Panc1 (cell line): ENCODE measurements at regions not wholly inside any gene's neighbourhood (a gene's known extent, or its start where the extent isn't known, plus 50 kb on each side); places are given as distances from the start of the nearest gene placed in this dataset.

ENCODE experiments used
- ATAC-seq: fragments of 200-7000 bp; cut with Tn5 transposase; 2 replicates; pipeline ENCODE4 v1.9.1; 2020; ENCODE audit warnings: mild to moderate bottlenecking, moderate library complexity
- BruUV-seq: library from RNA; stranded (reverse); fragments of 400-500 nt; replicated peaks from 2 replicates; lab custom pipeline; 2021; lab: Mats Ljungman, UMichigan
- CTCF ChIA-PET: fragments of 300-600 bp; sonication (Branson Sonifier 250); formaldehyde crosslinking; loops from one replicate; lab custom pipeline; 2022; ENCODE audit warnings: antibody characterized with exemption; lab: Charles Lee
- POLR2A ChIA-PET: fragments of 300-600 bp; sonication (Branson Sonifier 250); formaldehyde crosslinking; loops from one replicate; lab custom pipeline; 2022; ENCODE audit warnings: antibody characterized with exemption; lab: Charles Lee
- DNase-seq: peaks from one replicate; pipeline ENCODE4 v3.0.0-alpha.2; 2010; ENCODE audit warnings: low read depth, low spot score
- H3K27ac ChIP-seq: 2 replicates; pipeline ENCODE4 v1.5.1; 2011; ENCODE audit warnings: mild to moderate bottlenecking, low read length, inconsistent platforms
- H3K27me3 ChIP-seq: fragments of 200-500 bp; sonication (Bioruptor generic); 2 replicates; pipeline ENCODE4 v1.6.0; 2014; ENCODE audit warnings: low read length, inconsistent platforms; ENCODE audit not compliant: control insufficient read depth, insufficient read depth
- H3K36me3 ChIP-seq: fragments of 200-500 bp; sonication (Bioruptor generic); 2 replicates; pipeline ENCODE4 v1.5.1; 2014; ENCODE audit warnings: inconsistent platforms, mild to moderate bottlenecking, low read length, moderate library complexity; ENCODE audit not compliant: control insufficient read depth, insufficient read depth
- H3K4me1 ChIP-seq: 2 replicates; pipeline ENCODE4 v1.5.1; 2011; ENCODE audit warnings: inconsistent platforms, mild to moderate bottlenecking, low read length, moderate library complexity; ENCODE audit not compliant: control insufficient read depth, insufficient read depth
- H3K4me3 ChIP-seq, 2 experiments: 2 replicates each; pipeline ENCODE4 v1.5.1; 2011 to 2012; ENCODE audit warnings: low read depth in 2 of 2, low read length in 2 of 2, mild to moderate bottlenecking in 2 of 2, inconsistent platforms in 1 of 2, moderate library complexity in 1 of 2
- H3K9me3 ChIP-seq: fragments of 200-500 bp; sonication (Bioruptor generic); 2 replicates; pipeline ENCODE4 v1.5.1; 2014; ENCODE audit warnings: low read depth, mild to moderate bottlenecking, inconsistent platforms, low read length, moderate library complexity; ENCODE audit not compliant: control insufficient read depth, insufficient read depth
- POLR2AphosphoS5 ChIP-seq: IDR thresholded peaks from 2 replicates; pipeline ENCODE4 v1.6.1; 2012; ENCODE audit warnings: mild to moderate bottlenecking, low read depth, low read length, moderate library complexity
- SIN3A ChIP-seq: IDR thresholded peaks from 2 replicates; pipeline ENCODE4 v1.6.1; 2012; ENCODE audit warnings: low read depth, mild to moderate bottlenecking, low read length, moderate library complexity, borderline replicate concordance; ENCODE audit not compliant: insufficient read depth
- TCF7L2 ChIP-seq: IDR thresholded peaks from 2 replicates; pipeline ENCODE4 v1.6.1; 2011; ENCODE audit warnings: mild to moderate bottlenecking, low read depth, low read length, inconsistent platforms
- in situ Hi-C: cut with HindIII; loops from 2 replicates; pipeline ENCODE4 v1.10.0; 2016; ENCODE audit warnings: low sequenced_read_pairs, low pct_unique_long_range_greater_than_20kb
- intact Hi-C: fragments of 100-400 bp; cut with micrococcal nuclease; formaldehyde crosslinking; loops from one replicate; pipeline ENCODE4 v1.10.0; 2022; ENCODE audit not compliant: unreplicated experiment
- TF ChIP-seq, protein P1 (sequence below): fragments of 450-650 bp; IDR thresholded peaks from 2 replicates; pipeline ENCODE4 v1.5.1; 2017; ENCODE audit warnings: mild to moderate bottlenecking
- TF ChIP-seq, protein P2 (sequence below), 2 experiments: IDR thresholded peaks; 2 replicates each; pipeline ENCODE4 v1.6.1; 2011 to 2012; ENCODE audit warnings: low read depth in 2 of 2, control low read depth in 1 of 2, low read length in 1 of 2, mild to moderate bottlenecking in 1 of 2, moderate library complexity in 1 of 2; ENCODE audit not compliant: insufficient read depth in 1 of 2

- Histone ChIP-seq H3K27ac (no peak overlapping the region), H3K36me3 (no peaks in the 10 kb centered on the region), H3K27me3 (no peaks in the 10 kb centered on the region), H3K4me3 (no peak overlapping the region), H3K4me1 (no peaks in the 10 kb centered on the region), H3K9me3 (no peaks in the 10 kb centered on the region; the same call in 1 of the 2 replicates)
- no TSS peak for BruUV-seq
- TF ChIP-seq, protein P1, sequence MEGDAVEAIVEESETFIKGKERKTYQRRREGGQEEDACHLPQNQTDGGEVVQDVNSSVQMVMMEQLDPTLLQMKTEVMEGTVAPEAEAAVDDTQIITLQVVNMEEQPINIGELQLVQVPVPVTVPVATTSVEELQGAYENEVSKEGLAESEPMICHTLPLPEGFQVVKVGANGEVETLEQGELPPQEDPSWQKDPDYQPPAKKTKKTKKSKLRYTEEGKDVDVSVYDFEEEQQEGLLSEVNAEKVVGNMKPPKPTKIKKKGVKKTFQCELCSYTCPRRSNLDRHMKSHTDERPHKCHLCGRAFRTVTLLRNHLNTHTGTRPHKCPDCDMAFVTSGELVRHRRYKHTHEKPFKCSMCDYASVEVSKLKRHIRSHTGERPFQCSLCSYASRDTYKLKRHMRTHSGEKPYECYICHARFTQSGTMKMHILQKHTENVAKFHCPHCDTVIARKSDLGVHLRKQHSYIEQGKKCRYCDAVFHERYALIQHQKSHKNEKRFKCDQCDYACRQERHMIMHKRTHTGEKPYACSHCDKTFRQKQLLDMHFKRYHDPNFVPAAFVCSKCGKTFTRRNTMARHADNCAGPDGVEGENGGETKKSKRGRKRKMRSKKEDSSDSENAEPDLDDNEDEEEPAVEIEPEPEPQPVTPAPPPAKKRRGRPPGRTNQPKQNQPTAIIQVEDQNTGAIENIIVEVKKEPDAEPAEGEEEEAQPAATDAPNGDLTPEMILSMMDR: no peak
- TF ChIP-seq, protein P2, sequence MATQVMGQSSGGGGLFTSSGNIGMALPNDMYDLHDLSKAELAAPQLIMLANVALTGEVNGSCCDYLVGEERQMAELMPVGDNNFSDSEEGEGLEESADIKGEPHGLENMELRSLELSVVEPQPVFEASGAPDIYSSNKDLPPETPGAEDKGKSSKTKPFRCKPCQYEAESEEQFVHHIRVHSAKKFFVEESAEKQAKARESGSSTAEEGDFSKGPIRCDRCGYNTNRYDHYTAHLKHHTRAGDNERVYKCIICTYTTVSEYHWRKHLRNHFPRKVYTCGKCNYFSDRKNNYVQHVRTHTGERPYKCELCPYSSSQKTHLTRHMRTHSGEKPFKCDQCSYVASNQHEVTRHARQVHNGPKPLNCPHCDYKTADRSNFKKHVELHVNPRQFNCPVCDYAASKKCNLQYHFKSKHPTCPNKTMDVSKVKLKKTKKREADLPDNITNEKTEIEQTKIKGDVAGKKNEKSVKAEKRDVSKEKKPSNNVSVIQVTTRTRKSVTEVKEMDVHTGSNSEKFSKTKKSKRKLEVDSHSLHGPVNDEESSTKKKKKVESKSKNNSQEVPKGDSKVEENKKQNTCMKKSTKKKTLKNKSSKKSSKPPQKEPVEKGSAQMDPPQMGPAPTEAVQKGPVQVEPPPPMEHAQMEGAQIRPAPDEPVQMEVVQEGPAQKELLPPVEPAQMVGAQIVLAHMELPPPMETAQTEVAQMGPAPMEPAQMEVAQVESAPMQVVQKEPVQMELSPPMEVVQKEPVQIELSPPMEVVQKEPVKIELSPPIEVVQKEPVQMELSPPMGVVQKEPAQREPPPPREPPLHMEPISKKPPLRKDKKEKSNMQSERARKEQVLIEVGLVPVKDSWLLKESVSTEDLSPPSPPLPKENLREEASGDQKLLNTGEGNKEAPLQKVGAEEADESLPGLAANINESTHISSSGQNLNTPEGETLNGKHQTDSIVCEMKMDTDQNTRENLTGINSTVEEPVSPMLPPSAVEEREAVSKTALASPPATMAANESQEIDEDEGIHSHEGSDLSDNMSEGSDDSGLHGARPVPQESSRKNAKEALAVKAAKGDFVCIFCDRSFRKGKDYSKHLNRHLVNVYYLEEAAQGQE (IDR thresholded peaks at IDR 0.05; ENCODE audit: insufficient read depth in 1 of 2, low read depth in 2 of 2, low read length in 1 of 2): no peak
- TF ChIP-seq SIN3A (no peak), TCF7L2 (peak; percentile 71), POLR2AphosphoS5 (0 out of 2 replicates have a peak, but pooled peaks have one; percentile 39)
- no peak for DNase-seq
- intact Hi-C loops (no loop called here), in situ Hi-C loops (no loop called here)
- ATAC-seq: peak; percentile 84
- CTCF ChIA-PET: no interaction called here
- POLR2A ChIA-PET: no interaction called here
Observed at GRCh38 chr3:162262129-162262528, 765.5 kb downstream of the OTOL1 start.

DNA sequence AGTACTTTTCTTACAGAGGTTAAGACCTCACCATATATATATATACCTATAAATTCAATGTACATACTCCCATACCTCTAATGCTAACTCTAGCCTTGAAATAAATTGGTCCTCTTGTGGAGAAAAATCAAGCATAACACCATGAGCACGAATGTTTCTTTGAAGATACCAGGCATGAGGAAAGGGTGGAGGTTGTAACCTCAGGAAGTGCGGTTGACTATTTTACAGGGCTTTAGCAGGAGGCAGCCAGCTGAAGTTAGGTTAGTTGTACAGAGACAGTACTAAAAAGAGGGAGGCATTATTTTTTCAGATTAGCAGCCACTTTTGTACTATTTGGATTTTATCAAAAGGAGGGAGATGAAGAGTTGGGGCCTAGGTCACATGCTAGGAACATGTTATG is 767.0 kb downstream of the OTOL1 start:
- DNase-seq (no peak), ATAC-seq (no peak)
- Histone ChIP-seq H3K4me1 (no peaks in the 10 kb centered on the region), H3K4me3 (no peak overlapping the region), H3K9me3 (no peaks in the 10 kb centered on the region; the same call in 1 of the 2 replicates), H3K27me3 (no peaks in the 10 kb centered on the region), H3K27ac (no peak overlapping the region), H3K36me3 (no peaks in the 10 kb centered on the region)
- intact Hi-C loops: no loop called here
- CTCF ChIA-PET: no interaction called here
- no TSS peak for BruUV-seq
- in situ Hi-C loops: no loop called here
- POLR2A ChIA-PET: no interaction called here
- no peak for TF ChIP-seq POLR2AphosphoS5
- TF ChIP-seq, protein P1: no peak
- TF ChIP-seq, protein P2 (IDR thresholded peaks at IDR 0.05; ENCODE audit: insufficient read depth in 1 of 2, low read depth in 2 of 2, low read length in 1 of 2): no peak
- TF ChIP-seq TCF7L2: no peak
- no peak for TF ChIP-seq SIN3A
